ENCODE measurements at regions not wholly inside any gene's neighbourhood (a gene's known extent, or its start where the extent isn't known, plus 50 kb on each side); places are given as distances from the start of the nearest gene placed in this dataset.

GRCh38 chr14:101040538-101041442 is 137.3 kb upstream of the RTL1 start:
- TF ChIP-seq CTCF (IDR thresholded peaks at IDR 0.05; ENCODE audit: borderline replicate concordance, extremely low read depth, low read length, poor library complexity, severe bottlenecking) (no peak), EZH2 (IDR thresholded peaks at IDR 0.05; ENCODE audit: borderline replicate concordance, low read depth, low read length, severe bottlenecking) (no peak)
